HG03354 (cell line): ENCODE measurements at regions not wholly inside any gene's neighbourhood (a gene's known extent, or its start where the extent isn't known, plus 50 kb on each side); places are given as distances from the start of the nearest gene placed in this dataset.
"Not testable (repeated sequence)": the region's sequence is repeated elsewhere in the genome, so short reads cannot be mapped to it uniquely, and the experiment has no call there.

Experiments used
- ATAC-seq: cut with Tn5 transposase; IDR thresholded peaks from one replicate; pipeline ENCODE4 v1.9.1; 2021; ENCODE audit warnings: mild to moderate bottlenecking; ENCODE audit not compliant: unreplicated experiment, poor library complexity, severe bottlenecking

DNA sequence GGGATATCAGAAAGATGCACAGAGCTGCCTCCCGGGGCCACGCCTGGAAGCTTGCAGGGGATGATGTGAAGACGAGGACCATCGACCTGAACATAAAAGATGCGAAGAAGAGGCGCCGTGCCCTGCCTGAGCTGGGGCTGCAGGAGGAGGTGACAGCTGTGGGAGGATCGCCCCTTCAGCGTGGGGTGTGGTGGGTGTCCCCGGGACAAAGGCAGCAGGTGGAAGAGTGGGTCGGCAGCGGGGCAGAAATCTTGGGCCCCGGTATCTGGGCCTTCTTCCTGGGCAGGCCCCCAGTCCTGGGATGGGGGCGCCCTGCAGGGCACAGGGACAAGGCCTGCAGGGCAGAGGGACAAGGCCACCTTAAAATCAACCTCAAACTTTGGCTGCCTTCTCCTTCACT, 134.9 kb downstream of the OR13A1 start:
- no peak for ATAC-seq

DNA sequence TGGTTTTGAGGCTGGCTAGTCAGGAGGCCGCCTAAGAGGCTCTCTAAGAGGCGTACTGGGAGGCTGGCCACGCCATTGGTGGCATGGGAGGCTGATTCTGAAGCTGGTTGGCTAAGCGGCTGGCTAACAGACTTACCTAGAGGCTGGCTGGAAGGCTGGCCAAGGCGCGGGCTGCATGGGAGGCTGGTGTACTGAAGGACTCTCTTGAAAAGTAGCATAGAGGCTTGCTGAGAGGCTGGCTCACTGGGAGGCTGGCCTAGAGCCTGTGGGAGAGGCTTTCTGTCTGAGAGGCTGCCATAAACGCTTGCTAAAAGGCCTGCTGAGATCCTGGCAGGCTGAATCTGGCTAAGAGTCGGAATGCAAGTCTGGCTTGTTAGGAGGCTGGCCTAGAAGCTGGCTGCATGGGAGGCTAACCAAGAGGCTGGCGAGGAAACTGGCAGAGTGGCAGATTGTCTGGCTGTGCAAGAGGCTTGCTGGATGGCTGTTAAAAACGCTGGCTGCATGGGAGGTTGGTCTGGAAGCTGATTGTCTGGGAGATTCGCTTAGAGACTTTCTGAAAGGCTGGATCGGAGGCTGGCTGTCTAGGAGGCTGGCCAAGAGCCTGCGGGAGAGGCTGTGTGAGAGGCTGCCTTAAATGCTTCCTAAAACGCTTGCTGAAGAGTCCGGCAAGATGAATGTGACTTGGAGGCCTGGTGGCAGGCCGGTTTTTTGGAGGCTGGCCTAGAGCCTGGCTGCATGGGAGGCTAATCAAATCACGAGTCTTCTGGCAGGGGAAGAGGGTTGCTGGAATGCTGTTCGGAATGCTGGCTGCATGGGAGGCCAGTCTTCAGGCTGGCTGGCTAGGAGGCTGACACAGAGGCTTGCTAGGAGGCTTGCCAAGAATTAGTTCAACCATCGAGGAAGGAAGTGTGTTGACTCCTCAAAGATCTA, 134.2 kb downstream of the OR13A1 start:
- no peak for ATAC-seq

DNA sequence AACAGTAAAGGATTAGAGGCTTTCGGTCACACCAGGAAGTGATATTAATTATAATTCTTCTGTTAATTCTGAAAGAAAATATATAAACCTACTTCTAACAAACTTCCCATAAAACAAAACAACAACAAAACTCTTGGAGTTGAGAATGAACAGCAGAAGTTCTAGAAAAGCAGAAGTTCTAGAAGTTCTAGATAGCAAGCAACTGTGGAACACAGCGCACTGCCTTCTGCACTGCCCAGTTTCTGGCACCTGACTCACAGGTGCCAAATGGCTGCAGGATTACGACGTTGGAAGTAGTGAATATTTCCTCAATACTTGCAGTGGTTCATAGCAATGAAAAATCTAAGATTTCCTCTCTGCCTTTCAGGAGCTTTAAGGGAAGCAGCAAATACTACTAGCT, 132.2 kb downstream of the OR13A1 start:
- no peak for ATAC-seq

DNA sequence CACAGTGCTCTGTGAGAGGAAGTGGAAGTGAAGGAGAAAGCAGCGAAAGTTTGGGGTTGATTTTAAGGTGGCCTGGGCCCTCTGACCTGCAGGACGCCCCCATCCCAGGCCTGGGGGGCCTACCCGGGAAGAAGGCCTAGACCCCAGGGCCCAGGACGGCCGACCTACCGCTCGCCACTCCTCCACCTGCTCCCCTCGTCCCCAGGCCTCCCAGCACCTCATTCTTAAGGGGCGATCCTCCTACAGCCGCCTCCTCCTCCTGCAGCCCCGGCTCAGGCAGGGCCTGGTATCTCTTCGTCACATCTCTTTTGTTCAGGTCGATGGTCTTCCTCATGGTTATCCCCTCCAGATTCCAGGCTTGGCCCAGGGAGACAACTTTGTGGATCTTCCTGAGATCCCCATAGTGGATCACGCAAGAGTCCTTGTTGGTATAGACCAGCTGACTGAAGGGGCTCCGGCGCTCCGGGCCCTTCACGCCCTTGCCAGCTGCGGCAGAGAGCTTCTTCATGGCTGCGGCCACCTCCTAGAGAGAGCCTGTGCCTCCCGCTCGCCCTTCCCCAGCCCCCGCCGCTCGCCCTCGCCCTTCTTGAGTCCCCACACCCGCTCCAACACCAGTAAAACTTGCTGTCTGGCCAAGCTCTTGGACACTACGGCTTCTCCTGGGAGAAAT, 117.5 kb downstream of the OR13A1 start:
- no peak for ATAC-seq

DNA sequence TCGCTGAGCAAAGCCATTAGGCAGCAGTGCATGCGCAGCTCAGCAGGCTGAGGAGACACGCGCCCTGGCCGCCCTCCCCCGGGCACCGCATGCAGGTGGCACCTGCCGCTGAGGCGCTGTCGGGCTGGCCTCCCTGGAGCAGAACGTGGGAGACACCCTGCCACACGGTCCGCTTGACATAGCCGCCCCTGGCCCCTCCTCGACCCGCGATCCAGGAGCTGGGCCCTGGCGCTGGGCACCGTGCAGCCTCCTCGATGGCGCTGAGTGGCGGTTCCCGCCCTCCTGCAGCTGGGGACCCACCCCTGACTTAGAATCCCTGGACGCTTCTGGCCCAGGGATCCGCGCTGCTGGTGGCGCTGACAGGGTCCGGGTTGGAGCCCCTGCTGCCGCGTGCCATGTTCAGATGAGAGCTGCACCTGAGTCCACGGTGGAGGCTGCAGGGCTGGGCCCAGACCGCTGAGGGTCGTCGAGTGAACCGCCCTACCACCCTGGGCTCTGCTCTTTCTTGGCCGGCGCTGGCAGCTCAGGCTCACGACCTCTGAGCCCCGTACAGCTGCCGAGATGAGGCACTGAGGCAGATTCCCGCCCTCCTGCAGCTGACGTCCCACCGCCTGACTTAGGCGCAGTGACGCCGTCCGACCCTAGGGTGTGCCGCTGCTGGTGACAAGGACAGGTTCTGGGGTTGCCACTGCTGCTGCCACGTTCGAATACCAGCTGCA, 116.8 kb downstream of the OR13A1 start:
- no peak for ATAC-seq

DNA sequence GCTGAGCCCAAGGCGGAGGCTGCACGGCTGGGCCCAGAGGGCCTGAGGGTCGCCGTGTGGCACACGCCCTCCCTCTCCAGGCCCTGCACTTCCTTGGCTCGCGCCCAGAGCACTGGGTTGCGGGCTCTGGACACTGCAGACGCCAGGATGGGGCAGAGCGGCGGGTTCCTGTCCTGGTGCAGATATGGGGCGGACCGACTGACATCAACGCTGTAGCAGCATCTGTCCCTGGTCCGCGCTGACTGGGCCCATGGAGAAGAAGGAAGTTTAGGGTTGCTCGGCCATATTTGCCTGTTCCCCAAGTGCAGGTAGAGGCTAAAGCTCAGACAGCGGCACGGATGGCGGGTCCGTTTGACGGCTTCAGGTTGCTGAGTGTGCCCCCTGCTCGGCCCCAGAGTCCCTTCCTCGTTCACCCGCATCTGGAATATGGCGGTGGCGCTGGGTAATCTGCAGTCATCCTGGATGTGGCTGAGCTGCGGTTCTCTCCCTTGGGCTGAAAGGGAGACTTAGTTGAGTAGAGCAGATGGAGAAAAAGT, 116.1 kb downstream of the OR13A1 start:
- no peak for ATAC-seq

DNA sequence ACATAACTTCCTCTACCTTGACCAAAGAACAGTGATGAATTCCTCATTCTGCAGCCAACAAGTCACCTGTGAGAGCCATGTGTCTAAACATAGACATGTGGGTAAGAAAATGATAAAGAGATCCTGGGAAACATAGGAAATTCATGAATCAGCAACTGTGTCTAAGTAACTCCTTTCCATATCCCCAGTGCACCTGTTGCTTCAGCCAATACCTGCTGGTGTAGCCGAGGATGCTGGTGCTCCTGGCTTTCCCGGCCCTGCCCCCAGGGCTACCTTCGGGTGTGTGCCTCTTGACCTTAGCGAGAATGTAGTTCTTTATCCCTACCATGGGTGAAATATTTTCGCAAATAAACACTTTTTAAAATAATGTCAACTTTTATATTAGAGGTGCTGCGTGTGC, 114.1 kb downstream of the OR13A1 start:
- ATAC-seq: no peak

DNA sequence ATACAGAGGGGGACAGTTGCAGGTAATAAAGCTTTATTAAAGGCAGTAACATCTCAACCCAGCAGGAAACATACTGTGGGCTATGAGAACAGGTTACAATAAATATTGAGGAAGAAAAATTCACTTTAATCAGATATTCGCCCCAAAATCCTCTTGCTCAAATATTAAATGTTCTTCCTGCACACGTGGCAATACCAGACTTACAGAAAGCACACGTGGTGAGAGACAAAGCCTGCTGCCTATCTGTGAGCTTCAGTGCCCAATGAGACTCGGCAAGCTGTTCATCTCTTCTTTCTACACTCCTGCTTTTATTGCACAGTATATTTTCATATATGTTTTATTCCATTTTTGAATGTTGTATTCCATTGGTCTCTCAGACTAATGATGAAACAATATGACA, 113.2 kb downstream of the OR13A1 start:
- ATAC-seq: no peak

DNA sequence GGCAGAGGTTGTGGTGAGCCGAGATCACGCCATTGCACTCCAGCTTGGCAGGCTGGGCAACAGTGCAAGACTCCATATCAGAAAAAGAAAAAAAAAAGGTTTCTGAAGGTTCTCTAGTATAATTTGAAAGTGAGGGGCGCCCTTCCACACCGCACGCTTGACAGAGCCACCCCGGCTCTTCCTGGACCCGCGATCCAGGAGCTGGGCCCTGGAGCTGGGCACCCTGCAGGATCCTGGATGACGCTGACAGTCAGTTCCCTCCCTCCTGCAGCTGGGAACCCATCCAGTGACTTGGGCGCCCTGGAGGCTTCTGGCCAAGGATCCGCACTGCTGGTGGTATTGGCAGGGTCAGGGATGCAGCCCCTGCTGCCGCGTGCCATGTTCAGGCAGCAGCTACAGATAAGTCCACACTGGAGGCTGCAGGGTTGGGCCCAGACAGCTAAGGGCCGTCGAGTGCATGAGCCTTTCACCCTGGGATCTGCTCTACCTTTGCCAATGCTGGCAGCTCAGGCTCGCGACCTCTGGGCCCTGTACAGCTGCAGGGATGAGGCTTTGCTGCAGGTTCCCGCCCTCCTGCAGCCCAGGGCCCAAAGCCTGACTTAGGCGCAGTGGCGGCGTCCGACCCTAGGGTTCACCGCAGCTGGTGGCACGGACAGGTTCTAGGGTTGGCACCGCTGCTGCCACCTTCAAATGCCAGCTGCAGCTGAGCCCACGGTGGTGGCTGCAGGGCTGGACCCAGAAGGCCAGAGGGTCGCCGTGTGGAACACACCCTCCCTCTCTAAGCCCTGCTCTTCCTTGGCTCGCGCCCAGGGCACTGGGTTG, 110.2 kb downstream of the OR13A1 start:
- ATAC-seq: no peak

DNA sequence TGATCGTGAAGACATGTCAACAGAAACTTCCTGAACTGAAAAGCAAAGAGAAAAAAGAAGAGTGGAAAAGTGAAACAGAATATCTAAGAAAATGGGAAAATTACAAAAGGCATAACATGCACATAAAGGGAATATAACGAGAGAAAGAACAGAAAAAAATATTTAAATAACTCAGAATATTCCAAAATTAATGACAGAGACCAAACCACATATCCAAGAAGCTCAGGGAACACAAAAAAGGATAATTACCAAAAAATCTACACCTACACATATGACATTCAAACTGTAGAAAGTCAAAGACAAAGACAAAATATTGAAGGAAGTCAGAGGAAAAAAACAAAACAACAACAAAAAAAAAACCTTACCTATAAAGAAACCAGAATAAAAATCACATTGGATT, 105.5 kb downstream of the OR13A1 start:
- no peak for ATAC-seq

DNA sequence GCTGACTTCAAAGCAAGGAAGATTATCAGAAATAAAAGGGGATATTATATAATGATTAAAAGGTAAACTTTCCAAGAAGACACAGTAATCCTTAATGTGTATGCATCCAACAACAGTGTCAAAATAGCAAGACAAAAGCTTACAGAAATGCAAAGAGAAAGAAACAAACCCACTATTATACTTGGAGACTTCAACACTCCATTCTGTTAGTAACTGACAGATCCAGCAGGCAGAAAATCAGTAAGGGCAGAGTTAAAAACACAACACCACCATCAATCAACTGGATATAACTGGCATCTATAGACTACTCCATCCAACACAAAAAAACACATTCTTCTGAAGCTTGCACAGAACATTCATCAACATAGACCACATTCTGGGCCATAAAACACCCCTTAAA, 103.8 kb downstream of the OR13A1 start:
- no peak for ATAC-seq

DNA sequence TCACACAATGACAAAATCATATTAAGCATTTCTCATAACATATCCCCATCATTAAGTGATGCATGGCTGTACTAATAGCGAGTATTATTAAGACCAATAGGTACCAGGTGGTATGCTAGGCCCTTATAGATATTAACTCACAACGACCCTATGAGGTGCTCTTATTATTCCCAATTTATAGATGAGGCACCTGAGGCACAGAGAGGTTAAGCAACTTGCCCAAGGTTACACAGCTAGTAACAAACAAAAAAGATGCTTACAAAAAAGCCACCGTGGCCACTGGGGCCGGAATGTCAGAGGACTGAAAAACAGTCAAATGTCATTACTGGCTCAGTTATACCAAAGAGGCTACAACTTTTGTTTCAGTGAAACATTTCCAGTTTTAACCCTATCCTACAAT, 96.0 kb downstream of the OR13A1 start:
- ATAC-seq: no peak

DNA sequence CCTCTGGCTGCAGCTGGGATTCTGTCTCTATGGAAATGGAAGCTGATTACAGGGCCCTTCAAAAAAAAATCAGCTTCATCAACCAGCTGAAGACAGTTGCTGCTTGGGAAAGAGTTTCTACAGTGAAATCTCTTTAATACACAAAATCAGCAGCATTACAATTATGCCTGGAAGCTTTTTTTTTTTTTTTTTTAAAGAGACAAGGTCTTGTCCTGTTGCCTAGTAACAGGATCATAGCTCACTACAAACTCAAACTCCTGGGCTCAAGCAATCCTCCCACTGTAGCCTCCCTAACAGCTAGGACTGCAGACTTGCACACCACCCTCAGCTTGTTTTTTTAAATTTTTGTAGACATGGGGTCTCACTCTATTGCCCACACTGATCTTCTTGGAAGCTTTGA, 94.5 kb downstream of the OR13A1 start:
- no peak for ATAC-seq

DNA sequence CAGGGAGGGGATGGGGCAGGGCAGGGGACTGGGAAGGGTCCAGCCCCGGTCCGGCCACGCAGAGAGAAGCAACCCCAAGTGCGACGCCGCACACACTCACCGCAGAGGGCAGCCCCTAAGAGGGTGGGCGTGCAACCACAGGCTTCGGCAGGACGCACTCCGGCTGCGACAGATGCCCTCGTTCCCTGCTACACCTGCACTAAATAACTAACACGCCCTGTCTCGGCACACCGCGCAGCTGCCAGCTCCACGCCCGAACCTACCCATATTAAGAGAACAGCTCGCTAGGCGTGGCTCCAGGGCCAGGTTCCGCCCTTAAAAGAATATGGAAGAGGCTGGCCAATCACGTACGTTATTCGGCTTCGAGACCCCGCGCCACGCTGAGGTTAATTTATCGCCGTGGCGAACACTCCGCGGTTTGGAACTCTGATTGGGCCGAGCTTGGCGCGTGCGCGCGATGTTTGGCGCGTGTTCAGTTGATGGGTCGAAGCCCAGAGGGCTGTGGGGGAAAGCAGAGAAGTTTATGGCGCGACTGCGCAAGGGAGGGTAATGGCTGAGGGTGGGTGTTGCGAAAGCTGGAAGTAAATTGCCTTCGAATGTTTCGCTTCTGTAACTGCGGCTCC, 91.1 kb downstream of the OR13A1 start:
- ATAC-seq: no peak

DNA sequence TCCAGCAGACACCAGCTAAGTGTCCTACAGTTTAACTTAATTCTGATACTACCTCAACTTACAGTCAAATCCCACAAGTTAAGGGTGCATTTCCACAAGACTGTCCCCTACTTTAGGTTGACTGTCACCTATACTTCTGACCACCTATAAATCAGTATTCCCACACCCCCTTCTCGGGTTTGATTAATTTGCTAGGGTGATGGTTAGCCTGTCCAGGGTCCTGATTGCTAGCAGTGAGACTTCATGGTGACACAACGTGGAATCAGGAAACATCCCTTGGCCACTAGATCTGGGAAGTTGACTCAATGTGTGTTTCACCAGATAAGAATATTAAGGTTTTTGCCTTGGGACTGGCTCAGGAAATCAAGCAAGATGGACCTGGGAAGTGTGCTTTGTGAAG, 88.4 kb downstream of the OR13A1 start:
- ATAC-seq: no peak

DNA sequence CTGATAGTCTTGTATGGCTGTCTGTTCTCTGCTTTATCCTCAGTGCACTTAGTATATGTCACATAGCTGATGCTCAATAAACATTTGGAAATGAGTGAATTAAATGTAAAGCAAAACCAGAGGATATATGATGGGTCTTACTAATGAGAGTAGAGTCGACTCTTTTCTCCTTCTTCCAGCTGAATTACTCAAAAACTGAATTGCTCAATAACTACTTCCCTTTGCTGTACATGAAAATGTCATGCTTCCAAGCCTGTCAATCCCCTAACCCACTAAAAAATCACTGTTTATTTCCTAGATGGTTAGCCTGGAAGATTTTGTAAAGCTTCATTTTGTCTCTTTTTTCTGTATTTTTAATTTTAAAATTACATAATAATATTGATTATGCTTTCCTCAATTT, 88.0 kb downstream of the OR13A1 start:
- no peak for ATAC-seq

DNA sequence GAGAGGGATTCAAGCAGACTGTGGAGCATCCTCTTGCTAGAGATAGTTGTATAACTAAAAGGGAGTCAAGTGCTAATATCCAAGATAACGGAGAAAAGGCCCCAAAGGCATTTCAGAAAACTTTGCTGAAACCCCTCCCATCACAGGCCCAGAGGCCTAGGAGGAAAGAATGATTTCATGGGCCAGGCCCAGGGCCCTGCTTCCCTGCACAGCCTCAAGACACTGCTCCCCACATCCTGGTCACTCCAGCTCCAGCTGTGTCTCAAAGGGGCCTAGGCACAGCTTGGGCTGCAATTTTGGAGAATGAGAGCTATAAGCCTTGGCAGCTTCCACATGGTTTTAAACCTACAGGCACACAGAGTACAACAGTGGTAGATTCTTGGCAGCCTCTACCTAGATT, 85.6 kb downstream of the OR13A1 start:
- ATAC-seq: no peak

DNA sequence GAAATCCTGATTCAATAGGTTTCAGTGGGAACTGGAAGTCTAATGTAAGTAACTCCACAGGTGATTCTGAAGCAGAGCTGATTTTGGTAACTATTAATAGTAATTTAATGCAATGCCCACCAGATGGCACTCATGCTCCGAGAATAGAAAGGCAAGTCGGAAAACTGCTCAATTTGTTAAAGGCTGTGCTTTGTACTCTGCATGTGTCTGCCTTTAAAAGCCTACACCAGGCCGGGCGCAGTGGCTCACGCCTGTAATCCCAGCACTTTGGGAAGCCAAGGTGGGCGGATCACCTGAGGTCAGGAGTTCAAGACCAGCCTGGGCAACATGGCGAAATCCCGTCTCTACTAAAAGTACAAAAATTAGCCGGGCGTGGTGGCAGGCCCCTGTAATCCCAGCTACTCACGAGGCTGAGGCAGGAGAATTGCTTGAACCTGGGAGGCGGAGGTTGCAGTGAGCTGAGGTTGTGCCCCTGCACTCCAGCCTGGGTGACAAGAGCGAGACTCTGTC, 80.1 kb downstream of the OR13A1 start:
- not testable (repeated sequence) for ATAC-seq

DNA sequence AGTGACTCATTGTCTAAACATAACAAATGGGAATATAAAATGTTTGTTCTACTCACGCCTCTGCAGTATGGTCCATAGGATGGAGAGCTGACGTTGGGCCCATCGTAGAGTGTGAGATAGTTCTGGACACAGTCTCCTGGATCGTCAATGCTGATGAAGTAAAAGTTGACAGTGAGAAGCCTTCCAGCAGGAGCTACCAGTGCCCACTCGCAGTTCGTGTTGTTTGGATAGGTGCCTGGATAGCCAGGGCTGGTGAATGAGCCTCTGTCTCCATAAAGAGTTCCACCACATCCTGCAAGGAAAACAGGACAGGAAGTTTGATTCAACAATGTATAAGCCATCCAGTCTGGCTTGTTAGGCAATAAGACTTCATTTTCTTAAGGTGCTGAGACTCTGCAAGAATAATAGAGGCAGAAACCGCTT, 79.6 kb downstream of the OR13A1 start:
- no peak for ATAC-seq
